ENCODE measurements at regions not wholly inside any gene's neighbourhood (a gene's known extent, or its start where the extent isn't known, plus 50 kb on each side); places are given as distances from the start of the nearest gene placed in this dataset.

DNA sequence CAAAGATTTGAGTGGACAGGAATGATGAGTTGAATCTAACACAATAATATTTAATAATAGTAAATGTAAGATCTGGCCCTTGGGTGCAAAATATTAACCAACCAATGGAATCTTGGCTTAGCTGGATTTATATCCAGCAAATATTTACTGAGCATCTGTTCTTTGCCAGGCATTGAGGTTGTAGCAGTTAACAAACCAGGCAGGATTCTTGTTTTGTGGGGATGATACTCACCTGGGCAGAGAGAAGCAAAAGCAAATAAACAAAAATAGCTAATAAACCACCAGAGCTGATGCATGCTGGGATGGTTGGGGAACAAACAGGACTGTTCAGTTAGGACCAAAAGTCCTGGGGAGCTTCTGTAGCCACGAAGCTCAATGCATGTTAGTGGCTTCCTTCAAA lies 84.1 kb upstream of the CDH13 start:
- peaks cover 0 to 7% (median 0%) of the 10 kb centered on the region in 3 donors for H3K9me3 ChIP-seq
- H3K27ac ChIP-seq, result no peak overlapping the region
- intact Hi-C loops (cut with DNase I; ENCODE audit: low total_unique reads), result no loop called here
- no peaks in the 10 kb centered on the region for H3K36me3 ChIP-seq
- no peak overlapping the region for H3K4me3 ChIP-seq
- H3K4me1 ChIP-seq, result no peaks in the 10 kb centered on the region
- no peak for TF ChIP-seq CTCF (IDR thresholded peaks at IDR 0.05)
- peaks cover 0 to 12% of the 10 kb centered on the region in 2 donors for H3K27me3 ChIP-seq
- no peak for DNase-seq

DNA sequence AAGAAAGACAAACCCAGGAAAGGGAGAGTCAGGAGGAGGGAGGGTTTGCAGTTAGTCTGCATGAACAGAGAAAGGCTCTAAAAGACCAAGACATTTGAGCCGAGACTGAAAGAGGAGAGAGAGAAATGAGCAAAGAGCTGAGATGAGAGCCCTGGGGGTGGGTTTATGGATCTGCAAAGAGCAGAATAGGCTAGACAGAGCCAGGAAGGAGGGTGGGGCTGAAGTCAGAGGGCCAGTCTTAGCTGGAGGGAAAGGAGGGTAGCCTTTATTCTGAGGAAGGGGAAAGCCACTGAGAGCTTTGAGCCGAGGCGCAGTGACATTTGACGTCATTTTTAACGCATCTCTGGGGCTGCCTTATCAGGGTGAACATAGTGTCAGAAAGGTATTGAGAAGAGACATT lies 85.7 kb upstream of the CDH13 start:
- Histone ChIP-seq H3K4me1 (no peaks in the 10 kb centered on the region), H3K36me3 (no peaks in the 10 kb centered on the region), H3K27ac (no peak overlapping the region), H3K27me3 (peaks cover 0 to 9% of the 10 kb centered on the region in 2 donors), H3K4me3 (no peak overlapping the region), H3K9me3 (peaks cover 0 to 10% (median 0%) of the 10 kb centered on the region in 3 donors)
- intact Hi-C loops (cut with DNase I; ENCODE audit: low total_unique reads), result no loop called here
- TF ChIP-seq CTCF (IDR thresholded peaks at IDR 0.05), result no peak
- no peak for DNase-seq

- DNase-seq, result no peak
- intact Hi-C loops (cut with DNase I; ENCODE audit: low total_unique reads), result loop anchor here (5.0 kb wide), 1 partner anchor 147 kb away; no protein-coding TSS in a partner anchor
- Histone ChIP-seq H3K4me3 (no peak overlapping the region), H3K9me3 (peaks cover 0 to 10% (median 0%) of the 10 kb centered on the region in 3 donors), H3K4me1 (no peaks in the 10 kb centered on the region), H3K27me3 (no peaks in the 10 kb centered on the region), H3K27ac (no peak overlapping the region), H3K36me3 (no peaks in the 10 kb centered on the region)
- no peak for TF ChIP-seq CTCF (IDR thresholded peaks at IDR 0.05)
Observed at GRCh38 chr16:82535764-82536163, 91.0 kb upstream of the CDH13 start.

- H3K27me3 ChIP-seq, result no peaks in the 10 kb centered on the region
- intact Hi-C loops (cut with DNase I; ENCODE audit: low total_unique reads), result loop anchor here (5.0 kb wide), 1 partner anchor 147 kb away; no protein-coding TSS in a partner anchor
- no peak overlapping the region for H3K27ac ChIP-seq
- H3K4me3 ChIP-seq, result no peak overlapping the region
- TF ChIP-seq CTCF (IDR thresholded peaks at IDR 0.05), result no peak
- no peaks in the 10 kb centered on the region for H3K36me3 ChIP-seq
- H3K9me3 ChIP-seq, result peaks cover 0 to 10% (median 0%) of the 10 kb centered on the region in 3 donors
- no peaks in the 10 kb centered on the region for H3K4me1 ChIP-seq
- no peak for DNase-seq
Observed at GRCh38 chr16:82535262-82535661, 91.5 kb upstream of the CDH13 start.

DNA sequence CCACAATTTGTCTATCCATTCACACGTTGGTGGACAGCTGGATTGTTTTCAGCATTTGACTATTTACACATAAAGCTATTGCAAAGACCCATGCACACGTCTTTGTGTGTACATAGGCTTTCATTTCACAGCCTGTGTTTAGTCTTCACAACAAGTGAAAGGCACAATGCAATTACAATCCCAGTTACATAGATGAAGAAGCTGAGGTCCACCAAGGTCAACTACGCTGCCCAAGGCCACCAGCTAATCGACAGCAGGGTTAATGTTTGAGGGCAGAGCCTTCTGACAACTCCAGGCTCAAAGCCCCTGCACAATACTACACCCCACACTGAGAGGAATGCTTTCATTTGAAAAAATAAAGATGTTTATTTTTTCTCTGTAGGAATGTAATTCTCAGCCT lies 93.6 kb upstream of the CDH13 start:
- Histone ChIP-seq H3K36me3 (no peaks in the 10 kb centered on the region), H3K27ac (no peak overlapping the region), H3K27me3 (no peaks in the 10 kb centered on the region), H3K9me3 (peaks cover 0 to 8% (median 1%) of the 10 kb centered on the region in 3 donors), H3K4me3 (no peak overlapping the region), H3K4me1 (no peaks in the 10 kb centered on the region)
- TF ChIP-seq CTCF (IDR thresholded peaks at IDR 0.05), result no peak
- no peak for DNase-seq
- intact Hi-C loops (cut with DNase I; ENCODE audit: low total_unique reads), result no loop called here

DNA sequence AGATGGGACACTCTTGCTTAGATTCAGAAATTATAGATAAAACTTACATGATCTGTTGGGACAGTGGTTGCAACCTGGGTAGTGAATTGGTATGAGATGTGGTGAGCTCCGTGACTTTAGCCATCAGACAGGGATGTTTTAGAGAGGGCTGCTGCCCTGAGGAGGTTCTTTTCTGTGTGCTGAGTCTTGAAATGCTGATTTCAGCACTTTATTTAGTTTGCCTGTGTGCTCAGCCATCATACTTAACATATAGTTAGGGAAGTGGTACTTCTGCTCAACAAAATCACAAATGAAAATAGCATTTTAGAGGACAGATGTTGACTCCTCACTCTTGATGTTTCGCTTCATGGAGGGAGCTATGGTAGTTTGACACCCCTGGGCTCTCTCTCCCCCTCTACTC lies 95.9 kb upstream of the CDH13 start:
- Histone ChIP-seq H3K4me1 (no peaks in the 10 kb centered on the region), H3K36me3 (no peaks in the 10 kb centered on the region), H3K27me3 (no peaks in the 10 kb centered on the region), H3K4me3 (no peak overlapping the region), H3K9me3 (peaks cover 0 to 3% (median 0%) of the 10 kb centered on the region in 3 donors), H3K27ac (no peak overlapping the region)
- TF ChIP-seq CTCF (IDR thresholded peaks at IDR 0.05), result no peak
- no peak for DNase-seq
- intact Hi-C loops (cut with DNase I; ENCODE audit: low total_unique reads), result no loop called here
